ENCODE measurements at regions not wholly inside any gene's neighbourhood (a gene's known extent, or its start where the extent isn't known, plus 50 kb on each side); places are given as distances from the start of the nearest gene placed in this dataset.

DNA sequence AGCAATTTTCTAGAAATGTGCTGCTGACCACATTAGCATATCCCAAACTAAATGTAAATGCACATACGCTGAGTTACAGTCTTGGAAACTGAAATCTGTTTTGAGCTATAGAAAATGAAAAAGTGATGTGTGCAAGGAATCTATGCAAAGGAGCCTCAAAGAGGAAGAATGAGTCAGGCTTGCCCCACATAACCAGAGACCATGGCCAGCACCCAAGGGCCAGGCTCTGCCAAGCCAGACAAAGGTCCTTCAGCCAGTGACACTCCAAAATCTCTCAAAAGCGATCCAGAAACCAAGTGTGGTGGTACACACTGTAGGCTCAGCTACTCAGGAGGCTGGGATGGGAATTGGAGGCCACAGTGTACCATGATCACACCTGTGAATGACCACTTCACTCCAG, 195.2 kb downstream of the TOMM20 start:
- TF ChIP-seq, protein P1, sequence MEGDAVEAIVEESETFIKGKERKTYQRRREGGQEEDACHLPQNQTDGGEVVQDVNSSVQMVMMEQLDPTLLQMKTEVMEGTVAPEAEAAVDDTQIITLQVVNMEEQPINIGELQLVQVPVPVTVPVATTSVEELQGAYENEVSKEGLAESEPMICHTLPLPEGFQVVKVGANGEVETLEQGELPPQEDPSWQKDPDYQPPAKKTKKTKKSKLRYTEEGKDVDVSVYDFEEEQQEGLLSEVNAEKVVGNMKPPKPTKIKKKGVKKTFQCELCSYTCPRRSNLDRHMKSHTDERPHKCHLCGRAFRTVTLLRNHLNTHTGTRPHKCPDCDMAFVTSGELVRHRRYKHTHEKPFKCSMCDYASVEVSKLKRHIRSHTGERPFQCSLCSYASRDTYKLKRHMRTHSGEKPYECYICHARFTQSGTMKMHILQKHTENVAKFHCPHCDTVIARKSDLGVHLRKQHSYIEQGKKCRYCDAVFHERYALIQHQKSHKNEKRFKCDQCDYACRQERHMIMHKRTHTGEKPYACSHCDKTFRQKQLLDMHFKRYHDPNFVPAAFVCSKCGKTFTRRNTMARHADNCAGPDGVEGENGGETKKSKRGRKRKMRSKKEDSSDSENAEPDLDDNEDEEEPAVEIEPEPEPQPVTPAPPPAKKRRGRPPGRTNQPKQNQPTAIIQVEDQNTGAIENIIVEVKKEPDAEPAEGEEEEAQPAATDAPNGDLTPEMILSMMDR (IDR thresholded peaks at IDR 0.05) = no peak
- TF ChIP-seq TCF7L2 (IDR thresholded peaks at IDR 0.05; ENCODE audit: low read depth, low read length) = no peak

Measured in Panc1 (cell line).